ENCODE measurements at regions not wholly inside any gene's neighbourhood (a gene's known extent, or its start where the extent isn't known, plus 50 kb on each side); places are given as distances from the start of the nearest gene placed in this dataset.

- peak; percentile 29 for DNase-seq (ENCODE audit: low spot score)
Observed at GRCh38 chr3:176430244-176431037, 766.8 kb downstream of the TBL1XR1 start.

- DNase-seq (ENCODE audit: low spot score), result no peak
Observed at GRCh38 chr3:176428552-176428951, 768.7 kb downstream of the TBL1XR1 start.

GRCh38 chr3:176426371-176426770, 770.9 kb downstream of the TBL1XR1 start:
- no peak for DNase-seq (ENCODE audit: low spot score)

- no peak for DNase-seq (ENCODE audit: low spot score)
Observed at GRCh38 chr3:176416870-176417269, 780.4 kb downstream of the TBL1XR1 start.

GRCh38 chr3:176415661-176416295, 781.5 kb downstream of the TBL1XR1 start:
- no peak for DNase-seq (ENCODE audit: low spot score)

GRCh38 chr3:176412771-176413170, 784.5 kb downstream of the TBL1XR1 start:
- no peak for DNase-seq (ENCODE audit: low spot score)

GRCh38 chr3:176403531-176403930, 793.8 kb downstream of the TBL1XR1 start:
- DNase-seq (ENCODE audit: low spot score), result no peak

- no peak for DNase-seq (ENCODE audit: low spot score)
Observed at GRCh38 chr3:176401211-176401610, 796.1 kb downstream of the TBL1XR1 start.

- DNase-seq (ENCODE audit: low spot score), result no peak
Observed at GRCh38 chr3:176399193-176399592, 798.1 kb downstream of the TBL1XR1 start.

- DNase-seq (ENCODE audit: low spot score), result no peak
Observed at GRCh38 chr3:176395240-176395639, 802.0 kb downstream of the TBL1XR1 start.

- DNase-seq (ENCODE audit: low spot score), result no peak
Observed at GRCh38 chr3:176378789-176379188, 818.5 kb downstream of the TBL1XR1 start.

- no peak for DNase-seq (ENCODE audit: low spot score)
Observed at GRCh38 chr3:176376531-176376930, 820.8 kb downstream of the TBL1XR1 start.

GRCh38 chr3:176375519-176375918, 821.8 kb downstream of the TBL1XR1 start:
- DNase-seq (ENCODE audit: low spot score), result peak; percentile 13

- no peak for DNase-seq (ENCODE audit: low spot score)
Observed at GRCh38 chr3:176362191-176362731, 835.0 kb downstream of the TBL1XR1 start.

- DNase-seq (ENCODE audit: low spot score), result no peak
Observed at GRCh38 chr3:176359211-176359610, 838.1 kb downstream of the TBL1XR1 start.

GRCh38 chr3:176357891-176358290, 839.4 kb downstream of the TBL1XR1 start:
- DNase-seq (ENCODE audit: low spot score), result no peak

GRCh38 chr3:176354843-176355242, 842.4 kb downstream of the TBL1XR1 start:
- no peak for DNase-seq (ENCODE audit: low spot score)

GRCh38 chr3:176352716-176353334, 844.5 kb downstream of the TBL1XR1 start:
- DNase-seq (ENCODE audit: low spot score), result peak; percentile 6

GRCh38 chr3:176351408-176351807, 845.9 kb downstream of the TBL1XR1 start:
- DNase-seq (ENCODE audit: low spot score), result no peak

- DNase-seq (ENCODE audit: low spot score), result no peak
Observed at GRCh38 chr3:176349706-176350105, 847.6 kb downstream of the TBL1XR1 start.

GRCh38 chr3:176347424-176348146, 849.7 kb downstream of the TBL1XR1 start:
- no peak for DNase-seq (ENCODE audit: low spot score)

- no peak for DNase-seq (ENCODE audit: low spot score)
Observed at GRCh38 chr3:176341963-176342362, 855.3 kb downstream of the TBL1XR1 start.
